ENCODE measurements at regions not wholly inside any gene's neighbourhood (a gene's known extent, or its start where the extent isn't known, plus 50 kb on each side); places are given as distances from the start of the nearest gene placed in this dataset.

DNA sequence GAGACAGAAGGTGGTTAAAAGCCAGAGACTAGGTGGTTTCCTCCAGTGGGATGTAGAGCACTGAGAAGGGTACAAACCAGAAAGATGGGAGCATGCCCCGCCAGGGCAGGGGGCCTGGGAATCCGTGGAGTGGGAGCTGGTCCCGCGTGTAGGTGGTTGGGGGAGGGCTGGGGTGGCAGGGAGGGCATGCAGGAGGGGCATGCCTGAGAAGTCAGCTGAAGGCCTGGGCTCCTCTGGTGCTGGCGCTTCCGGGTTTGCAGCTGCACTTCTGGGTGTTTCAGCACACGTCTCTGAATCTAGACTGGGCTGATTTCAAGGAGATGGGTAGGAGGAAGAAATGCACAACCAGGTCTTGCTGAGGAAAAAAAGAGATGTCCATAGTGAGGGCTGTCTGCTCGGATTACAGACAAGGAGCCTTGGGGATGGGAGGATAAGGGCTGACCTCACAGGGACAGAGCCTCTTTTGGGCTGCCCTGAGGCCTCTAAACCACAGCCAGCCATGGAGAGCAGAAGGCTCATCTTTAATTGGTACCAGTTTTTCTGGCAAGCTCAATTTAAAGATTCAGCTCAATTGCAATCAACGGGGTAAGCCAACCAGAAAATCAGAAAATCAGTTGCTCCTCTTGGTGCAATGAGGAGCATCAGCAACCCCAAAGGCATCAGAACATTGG lies 151.9 kb downstream of the FAM43A start:
- no peak for DNase-seq

DNA sequence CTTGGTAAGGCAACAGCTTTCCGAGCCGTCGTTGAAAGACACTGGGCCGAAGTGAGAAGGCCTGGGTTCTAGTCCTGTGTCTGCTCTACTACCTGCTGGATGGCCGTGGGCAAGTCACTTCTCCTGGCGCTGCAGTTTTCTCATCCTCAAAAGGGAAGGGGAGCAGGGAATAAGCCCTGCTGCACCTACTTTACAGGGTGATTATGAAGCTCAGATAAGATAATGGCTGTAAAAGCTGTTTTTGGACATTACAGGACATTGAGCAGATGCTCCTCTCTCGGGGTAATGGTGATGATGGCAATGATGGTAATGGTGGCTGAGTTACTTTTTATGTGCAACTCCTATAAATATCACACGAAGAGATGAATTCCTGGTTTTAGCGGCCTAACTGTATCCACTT lies 152.6 kb downstream of the FAM43A start:
- no peak for DNase-seq

DNA sequence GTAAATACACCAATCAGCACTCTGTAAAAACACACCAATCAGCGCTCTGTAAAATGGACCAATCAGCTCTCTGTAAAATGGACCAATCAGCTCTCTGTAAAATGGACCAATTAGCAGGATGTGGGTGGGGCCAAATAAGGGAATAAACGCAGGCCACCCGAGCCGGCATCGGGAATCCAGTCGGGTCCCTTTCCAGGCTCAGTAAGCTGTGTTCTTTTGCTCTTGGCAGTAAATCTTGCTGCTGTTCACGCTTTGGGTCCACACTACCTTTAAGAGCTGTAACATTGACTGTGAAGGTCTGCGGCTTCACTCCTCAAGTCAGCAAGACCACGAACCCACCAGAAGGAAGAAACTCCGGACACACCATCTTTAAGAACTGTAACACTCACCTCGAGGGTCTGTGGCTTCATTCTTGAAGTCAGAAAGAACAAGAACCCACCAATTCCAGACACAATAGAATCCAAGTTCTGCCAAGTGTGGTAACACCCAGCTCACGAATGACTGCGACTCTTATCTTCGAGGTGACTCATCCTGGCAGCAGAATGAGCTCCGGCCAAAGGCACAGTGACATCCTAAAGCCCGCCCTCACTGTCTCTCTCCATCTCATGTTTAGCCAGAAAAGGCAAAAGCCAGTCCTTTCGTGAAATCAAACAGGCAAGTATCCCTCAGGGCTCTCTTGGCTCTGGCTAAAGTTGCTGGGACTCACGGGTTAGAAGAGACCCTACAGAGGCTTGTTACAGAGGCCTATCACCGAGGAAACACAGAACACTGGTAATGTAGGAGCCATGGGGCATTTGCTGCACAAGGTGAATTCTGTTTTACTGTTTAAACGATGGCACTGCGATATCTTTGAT lies 155.2 kb downstream of the FAM43A start:
- no peak for DNase-seq

DNA sequence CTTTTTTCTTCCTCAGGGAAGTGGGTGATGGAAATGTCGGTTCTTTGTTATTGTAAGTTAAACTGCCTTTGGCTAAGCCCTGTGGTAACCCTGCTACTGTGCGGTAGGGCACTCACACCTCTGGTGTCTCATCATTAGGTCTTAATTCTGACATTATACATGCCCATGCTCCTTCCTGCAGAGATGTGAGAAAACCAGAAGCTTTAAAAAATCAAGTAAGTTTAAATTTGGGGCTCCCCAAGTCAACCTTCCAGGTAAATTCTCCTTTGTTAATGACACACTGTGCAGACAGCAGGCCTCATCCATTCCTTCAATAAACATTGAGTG lies 155.8 kb downstream of the FAM43A start:
- no peak for DNase-seq

DNA sequence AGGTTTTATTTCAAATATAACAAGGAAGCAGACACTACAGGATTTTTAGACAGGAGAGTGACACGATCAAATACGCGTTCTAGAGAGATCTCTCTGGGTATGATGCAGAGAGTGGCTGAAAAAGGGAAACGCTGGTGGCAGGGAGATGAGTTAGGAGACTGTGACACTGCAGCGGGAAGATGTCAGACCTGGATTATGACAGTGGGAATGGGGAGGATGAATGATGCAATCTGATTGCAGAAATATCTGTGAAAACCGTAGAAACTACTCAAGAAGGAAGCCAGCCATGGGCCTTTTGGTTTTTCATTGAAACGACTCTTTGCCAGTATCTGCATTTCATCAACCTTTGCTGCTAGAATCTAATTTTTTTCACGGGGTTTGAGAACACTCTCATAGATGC lies 157.9 kb downstream of the FAM43A start:
- no peak for DNase-seq

DNA sequence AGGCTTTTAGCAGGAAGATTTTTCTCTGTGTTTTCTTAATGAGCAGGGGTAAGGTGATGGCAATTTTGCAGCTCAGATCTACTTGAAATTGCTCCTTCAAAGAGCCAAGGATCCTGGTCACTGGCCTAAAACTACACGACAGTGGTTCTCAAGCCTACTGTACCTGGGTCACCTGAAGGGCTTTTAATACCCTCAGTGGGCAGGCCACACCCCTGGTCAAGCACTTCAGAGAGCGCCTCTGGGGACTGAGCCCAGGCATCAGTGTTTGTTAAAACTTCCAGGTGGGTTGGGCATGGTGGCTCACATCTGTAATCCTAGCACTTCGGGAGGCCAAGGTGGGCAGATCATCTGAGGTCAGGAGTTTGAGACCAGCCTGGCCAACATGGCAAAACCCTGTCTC lies 158.4 kb downstream of the FAM43A start:
- no peak for DNase-seq

DNA sequence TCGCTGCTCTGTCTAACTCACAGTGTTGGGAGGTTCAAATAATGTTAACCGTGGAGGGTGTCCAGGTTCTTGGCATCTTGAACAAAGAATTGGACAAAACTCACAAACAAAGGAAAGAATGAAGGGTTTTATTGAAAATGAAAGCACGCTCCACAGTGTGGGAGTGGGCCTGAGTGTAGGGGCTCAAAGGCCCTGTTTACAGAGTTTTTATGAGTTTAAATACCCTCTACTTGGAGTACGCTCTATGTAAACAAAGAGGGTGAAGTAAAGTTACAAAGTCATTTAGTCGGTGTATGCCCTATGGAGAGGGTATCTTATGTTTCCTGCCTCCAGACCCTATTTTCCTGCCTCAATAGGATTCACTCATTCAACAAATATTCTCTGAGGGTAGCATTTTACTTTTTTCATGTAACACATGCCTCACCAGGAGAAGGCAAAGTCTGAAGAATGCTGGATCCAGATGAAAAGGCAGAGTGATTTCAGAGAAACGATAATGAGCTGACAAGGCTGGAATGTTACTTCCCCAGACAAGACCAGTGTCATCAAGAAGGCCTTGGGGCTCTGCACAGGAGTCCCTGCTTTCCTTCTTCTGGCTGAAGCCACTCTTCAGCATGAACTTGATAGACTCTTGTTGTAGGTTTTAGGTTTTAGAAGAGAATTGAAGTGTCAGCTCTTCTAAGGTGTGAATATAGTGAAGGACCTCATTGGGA lies 163.6 kb downstream of the FAM43A start:
- DNase-seq, result no peak

DNA sequence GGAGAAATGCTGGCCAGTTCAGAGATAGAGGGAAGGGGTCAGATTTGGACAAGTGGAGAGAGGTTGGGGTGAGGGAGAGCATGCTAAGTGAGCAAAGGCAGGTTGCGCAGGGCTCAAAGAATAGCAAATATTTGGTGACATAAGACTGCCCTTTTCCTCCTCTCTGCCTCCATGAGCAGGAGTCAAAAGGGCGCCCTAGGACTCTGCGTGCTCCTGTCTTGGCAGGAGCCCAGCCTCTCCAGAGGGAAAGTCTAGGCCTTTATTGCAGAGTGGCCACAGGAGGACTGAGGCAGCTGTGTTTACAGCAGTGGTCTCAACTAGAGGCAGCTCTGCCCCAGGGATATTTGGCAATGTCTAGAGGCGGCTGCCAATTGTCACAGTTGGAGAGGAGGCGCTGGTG lies 165.6 kb downstream of the FAM43A start:
- DNase-seq, result no peak

DNA sequence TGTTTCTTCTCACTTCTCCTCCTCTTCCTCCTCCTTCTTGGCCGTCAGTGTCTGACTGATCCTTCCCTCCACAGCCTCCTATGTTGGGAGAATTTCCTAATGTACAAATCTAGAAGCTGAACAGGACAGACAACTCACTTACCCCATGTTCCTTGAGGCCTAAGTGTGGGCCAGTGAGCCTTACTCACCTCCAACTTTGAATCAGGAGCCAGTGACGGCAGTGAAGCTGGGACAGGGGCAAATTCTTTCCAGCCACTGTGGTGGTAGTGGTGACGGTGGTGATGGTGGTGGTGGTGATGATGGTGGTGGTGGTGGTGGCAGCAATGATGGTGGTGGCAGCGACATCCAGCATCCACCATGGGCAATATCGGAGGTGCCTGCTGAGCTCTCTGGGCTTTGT lies 166.3 kb downstream of the FAM43A start:
- no peak for DNase-seq

DNA sequence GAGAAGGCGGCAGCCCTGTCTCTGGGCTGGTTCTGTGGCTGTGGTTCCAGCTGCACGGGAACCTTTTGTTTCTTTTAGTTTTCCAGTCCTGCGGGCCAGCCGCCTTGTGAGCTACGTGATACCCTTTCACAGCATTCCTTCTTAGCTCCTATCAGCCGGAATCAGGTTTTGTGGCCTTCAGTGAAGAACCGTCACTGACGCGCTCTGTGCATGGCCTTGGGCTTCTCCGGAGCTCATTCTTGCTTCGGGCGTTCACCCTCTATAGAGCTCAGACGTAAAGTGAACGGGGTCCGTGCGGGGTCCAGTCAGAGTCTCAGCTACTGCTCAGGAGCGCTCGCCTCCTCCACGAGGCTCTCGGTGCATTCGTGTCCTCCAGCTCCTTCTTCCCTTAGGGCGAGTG lies 166.7 kb downstream of the FAM43A start:
- DNase-seq, result no peak

DNA sequence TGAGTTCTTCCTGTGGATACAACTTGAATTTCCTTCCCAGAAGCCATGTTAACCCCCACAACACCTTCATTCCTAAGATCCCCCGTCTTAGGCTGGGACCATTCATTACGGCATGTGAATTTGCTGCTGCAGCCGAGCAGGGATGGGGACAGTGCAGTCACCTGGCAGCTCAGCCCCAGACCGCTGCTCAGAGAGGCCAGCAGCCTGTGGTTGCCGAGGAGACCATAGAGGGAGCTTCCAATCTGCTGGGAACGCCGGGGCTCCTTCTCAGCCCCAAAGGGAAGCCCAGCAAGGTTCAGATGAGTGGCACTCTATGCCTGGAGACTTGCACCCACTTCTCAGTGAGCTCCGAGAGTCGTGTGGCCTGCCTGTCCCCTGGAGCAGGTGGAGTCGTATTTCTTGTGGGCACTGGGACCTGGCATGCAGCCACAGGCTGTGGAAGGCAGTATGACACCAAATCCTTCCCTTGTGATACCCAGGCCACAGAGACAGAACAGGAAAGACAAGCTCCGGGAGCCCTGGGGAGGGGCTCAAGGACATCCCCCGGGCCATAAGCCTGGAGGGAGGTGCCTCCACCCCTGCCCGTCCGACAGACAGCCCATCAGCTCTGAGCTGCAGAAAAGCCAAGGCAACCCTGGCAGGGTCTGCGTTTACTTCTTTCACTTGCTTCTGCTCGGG lies 167.3 kb downstream of the FAM43A start:
- no peak for DNase-seq

DNA sequence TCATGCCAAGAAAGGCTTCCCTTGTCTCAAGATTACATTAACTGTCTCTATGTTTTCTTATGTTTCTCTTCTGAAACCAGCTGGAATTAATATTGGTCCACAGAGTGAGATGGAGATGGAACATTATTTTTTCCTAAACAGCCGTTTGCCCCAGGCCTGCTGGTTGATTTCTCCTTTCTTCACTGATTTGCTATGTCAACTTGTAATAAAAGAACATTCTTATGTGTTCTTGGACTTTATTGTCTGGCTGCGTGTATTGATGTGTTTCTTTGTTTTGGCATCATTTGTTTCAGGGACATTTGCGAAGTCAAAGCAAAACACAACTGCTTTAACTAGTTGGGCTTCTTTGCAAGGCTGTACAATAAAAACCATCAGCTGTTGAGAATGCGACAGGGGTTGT lies 168.5 kb downstream of the FAM43A start:
- no peak for DNase-seq

DNA sequence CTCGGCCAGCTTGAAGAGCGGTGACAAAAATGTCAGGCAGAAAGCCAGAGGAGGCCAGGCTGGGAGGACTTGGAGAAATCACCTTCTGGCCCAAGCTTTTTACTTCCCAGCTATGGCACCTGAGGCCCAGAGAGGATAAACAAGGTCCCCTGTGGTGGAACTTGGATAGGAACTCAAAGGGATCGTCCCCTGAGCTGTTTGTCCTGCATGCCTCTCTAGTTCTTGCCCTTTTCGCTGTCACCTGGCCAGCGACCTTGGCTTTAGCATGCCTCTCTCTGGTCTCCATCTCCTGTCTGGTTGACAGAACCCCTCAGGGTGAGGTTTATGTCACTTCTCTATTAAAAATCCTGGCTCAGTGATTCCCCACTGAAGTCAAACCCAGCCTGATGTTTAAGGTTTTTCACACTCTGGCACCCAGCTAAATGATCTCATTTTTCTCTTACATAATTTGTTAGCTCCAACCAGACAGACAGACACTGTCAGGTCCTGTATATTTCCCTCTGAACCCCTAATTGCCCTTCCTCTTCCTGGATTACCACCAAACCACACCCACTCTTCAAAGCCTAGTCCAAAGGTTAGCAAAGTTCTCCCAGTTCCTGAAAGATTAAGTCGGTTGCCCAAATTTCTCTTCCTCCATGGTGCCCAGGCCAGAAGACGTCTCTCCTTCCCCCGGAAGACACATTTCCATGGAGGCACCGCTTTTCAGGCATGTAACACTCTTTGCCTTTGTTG lies 169.1 kb downstream of the FAM43A start:
- no peak for DNase-seq

DNA sequence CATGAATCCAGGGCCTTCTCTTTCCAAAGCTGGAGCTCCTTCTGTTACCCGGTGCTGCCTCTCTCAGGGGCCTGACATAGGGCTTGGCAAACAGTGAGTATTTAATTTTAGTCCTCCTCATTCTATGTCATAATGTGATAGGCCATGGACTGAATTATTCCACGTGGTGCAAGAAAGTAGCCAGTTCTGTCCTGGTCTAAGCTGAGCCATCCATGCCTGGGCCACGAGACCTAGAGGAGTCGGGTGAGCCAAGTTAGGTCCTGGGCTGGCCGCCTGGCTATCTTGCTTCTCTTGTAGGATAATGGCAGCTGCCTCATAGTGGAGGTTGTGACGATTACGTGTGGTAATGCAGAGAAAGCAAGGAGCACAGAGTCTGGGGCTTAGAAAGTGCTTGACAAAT lies 170.6 kb downstream of the FAM43A start:
- no peak for DNase-seq

DNA sequence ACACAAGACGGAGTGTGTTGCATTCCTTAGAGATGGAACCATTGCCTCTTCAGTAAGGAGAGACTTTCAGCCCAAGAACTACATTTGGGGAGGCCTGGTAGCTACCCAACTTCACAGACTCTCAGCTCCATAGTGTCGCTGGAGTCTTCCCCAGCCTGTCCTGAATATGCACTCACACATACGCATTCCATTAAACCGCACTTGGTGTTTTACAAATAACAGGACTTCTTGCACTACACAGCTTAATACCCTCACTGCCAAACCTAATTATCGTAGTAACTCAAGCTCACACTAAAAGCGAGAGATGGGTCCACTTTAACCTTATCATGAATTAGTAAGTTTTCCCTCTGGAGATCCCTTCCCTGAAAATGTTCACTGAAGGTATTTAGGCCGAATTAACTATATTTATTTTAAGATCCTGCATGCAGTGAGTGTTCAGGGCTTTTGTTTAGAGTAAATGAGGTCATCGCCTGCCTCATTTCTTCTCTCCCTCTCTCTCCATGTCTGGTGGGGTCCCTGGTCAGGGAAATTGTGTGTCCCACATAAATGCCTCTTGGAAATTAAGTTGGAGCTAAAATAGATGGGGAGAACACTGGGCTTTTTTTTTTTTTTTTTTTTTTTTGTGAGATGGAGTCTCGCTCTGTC lies 171.9 kb downstream of the FAM43A start:
- no peak for DNase-seq

DNA sequence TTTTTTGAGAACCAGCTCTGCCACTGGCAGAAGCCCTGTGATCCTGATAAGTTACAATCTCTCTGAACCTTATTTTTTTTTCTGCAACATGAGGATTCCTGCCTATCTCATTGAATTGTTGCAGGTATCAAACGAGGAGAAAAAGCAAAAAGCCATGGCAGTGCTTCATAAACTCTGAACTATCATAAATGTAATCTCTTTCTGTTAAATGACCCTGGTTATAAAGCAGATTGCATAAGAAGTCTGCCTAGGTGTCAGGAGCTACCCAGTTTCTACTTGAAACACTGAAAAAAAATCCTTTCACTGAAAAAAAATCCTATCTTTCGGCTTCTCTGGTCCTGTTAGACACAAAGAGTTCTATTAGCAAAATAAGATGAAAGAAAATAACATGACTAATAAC lies 172.7 kb downstream of the FAM43A start:
- DNase-seq, result no peak

DNA sequence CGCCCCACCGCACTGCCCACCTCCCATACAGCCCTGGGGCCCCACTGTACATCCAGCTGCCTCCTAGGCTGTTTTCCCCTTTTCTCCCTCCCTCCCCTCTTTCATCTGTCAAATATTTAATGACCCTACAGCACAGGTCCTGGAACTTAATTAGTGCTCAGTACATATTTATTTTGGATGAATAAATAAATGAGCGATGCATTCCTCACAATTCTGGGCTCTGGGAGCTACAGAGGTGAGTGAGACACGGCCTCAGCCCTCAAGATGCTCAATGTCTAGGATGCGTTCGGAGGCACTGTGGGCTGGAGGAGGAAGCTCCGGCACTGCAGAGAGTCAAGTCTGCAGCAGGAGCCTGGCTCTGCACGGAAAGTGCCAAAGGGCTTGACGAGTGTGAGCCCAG lies 175.0 kb downstream of the FAM43A start:
- DNase-seq, result no peak

DNA sequence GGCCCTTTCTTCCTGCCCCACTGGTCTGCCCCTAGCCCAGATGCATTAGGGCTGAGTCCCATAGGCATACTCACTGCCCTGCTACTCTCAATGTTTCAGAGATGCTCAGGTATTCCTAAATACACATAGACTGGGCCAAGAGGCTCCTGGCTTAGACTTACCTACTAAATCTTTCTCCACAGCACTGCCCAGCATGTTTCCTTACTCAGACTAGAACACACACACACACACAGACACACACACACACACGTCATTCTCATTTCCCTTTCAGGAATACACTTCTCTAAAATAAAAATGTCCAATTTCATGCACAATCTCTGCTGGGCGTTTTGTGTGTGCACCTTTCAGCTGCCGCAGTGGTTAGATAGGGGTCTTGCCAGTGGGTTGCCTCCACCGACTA lies 175.7 kb downstream of the FAM43A start:
- DNase-seq, result no peak

DNA sequence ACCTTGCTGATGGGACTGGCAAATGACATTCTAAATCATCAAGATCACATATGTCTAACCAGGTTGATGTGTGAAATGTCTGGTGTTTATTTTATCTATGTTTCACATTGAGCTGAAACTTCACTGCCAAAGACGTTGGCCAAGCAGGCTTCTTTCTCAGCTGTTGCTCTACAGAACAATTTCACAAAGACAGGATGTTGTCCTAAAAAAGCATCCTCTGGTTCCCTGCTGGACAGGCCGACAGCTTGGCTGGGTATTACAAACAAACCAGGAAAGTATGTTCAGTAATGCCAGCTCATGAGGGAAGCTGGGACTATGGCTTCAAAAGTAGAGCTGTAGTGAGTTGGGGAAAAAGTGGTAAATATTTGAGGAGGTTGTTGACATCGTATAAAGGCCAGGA lies 179.4 kb downstream of the FAM43A start:
- DNase-seq, result no peak

DNA sequence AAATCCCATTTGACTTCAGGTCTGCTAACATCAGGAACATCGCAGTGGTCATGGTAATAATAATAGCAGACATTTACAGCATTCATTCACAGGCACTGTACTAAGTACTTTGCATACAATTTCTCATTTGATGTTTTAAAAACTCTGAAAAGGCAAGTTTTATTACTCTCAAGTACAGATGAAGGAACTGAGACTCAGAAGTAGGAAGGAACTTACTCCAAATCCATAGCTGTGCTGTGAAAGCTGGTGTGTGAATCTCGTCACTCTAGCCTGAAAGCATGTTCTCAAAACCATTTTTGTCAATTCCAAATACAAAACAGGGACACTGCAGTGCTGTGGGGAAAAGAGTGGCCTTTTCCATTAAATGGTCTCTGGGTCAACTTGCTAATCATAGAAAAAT lies 179.9 kb downstream of the FAM43A start:
- no peak for DNase-seq

DNA sequence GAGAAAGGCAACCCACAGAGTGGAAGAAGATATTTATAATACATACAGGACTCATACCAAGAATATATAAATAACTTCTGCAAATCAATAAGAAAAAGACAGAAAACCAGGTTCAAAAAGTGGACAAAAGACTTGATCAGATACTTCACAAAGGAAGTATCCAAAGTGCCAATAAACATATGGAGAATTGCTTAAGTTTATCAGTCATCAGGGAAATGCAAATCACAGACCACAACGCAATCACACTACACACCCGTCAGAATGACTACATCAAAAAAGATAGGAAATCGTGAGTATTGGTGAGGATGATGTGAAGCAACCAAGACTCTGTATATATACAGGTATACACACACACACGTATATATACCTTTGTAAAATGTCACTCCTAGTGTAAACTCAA lies 180.6 kb downstream of the FAM43A start:
- DNase-seq, result no peak

DNA sequence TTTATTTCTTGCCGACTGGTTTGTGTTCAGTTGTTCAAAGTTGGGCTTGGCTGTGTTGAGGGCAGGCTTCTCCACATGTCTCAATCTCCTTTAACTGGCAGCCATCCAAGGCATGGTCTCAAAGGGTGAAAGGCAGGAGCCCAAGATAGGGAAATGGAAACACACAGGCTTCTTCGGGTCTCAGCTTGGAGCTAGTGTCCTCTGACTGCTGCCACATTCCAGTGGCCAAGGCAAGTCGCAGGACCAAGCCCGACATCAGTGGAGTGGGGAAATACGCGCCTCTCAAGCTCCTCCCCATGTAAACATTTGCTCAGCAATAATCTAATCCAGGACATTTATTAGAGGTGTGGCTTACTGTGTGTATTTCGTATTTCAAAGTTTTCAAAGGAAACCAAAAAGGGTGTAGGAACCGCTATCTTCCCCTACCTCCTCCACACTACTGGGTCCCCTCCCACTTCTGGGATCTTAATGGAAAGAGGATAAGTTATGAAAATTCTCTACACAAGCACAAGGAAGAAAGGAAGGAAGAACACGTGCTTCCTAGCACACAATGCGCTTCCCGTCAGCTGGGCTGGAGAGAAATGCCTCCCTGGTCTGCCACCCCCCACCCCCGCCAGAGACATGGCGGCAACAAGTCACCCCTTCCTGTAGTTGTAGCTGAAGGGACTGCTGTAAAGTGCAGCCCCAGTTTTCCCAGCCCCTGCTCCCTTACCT lies 181.7 kb downstream of the FAM43A start:
- DNase-seq, result no peak

Data from activated CD4-positive, alpha-beta T cell treated with anti-CD3 and anti-CD28 coated beads, Interleukin-2, amount 50 U/mL, for 1 hour (primary cell).